HEK293 (cell line): ENCODE measurements at regions not wholly inside any gene's neighbourhood (a gene's known extent, or its start where the extent isn't known, plus 50 kb on each side); places are given as distances from the start of the nearest gene placed in this dataset.

Experiments used
- CTCF ChIP-seq: fragments of 450-650 bp; formaldehyde crosslinking; IDR thresholded peaks from 2 replicates; pipeline ENCODE4 v1.5.1; 2016; ENCODE audit warnings: missing biosample characterization, missing genetic modification characterization
- PRDM2 ChIP-seq: fragments of 450-650 bp; formaldehyde crosslinking; IDR thresholded peaks from 2 replicates; pipeline ENCODE4 v1.5.1; 2016; ENCODE audit warnings: missing biosample characterization, missing genetic modification characterization, borderline replicate concordance
- YY1 ChIP-seq: fragments of 450-650 bp; formaldehyde crosslinking; IDR thresholded peaks from 2 replicates; pipeline ENCODE4 v1.5.1; 2018; ENCODE audit warnings: missing biosample characterization, missing genetic modification characterization
- ZBTB10 ChIP-seq: fragments of 450-650 bp; formaldehyde crosslinking; IDR thresholded peaks from 2 replicates; pipeline ENCODE4 v1.5.1; 2016; ENCODE audit warnings: missing biosample characterization, missing genetic modification characterization
- ZBTB11 ChIP-seq: fragments of 450-650 bp; formaldehyde crosslinking; conservative IDR thresholded peaks from 2 replicates; pipeline ENCODE4 v1.5.1; 2016; ENCODE audit warnings: low read depth, missing biosample characterization, missing genetic modification characterization
- ZBTB8A ChIP-seq: fragments of 450-650 bp; formaldehyde crosslinking; IDR thresholded peaks from 2 replicates; pipeline ENCODE4 v1.5.1; 2016; ENCODE audit warnings: missing biosample characterization, missing genetic modification characterization
- ZNF133 ChIP-seq: fragments of 450-650 bp; formaldehyde crosslinking; IDR thresholded peaks from 2 replicates; pipeline ENCODE4 v1.5.1; 2016; ENCODE audit warnings: missing biosample characterization, missing genetic modification characterization
- ZNF302 ChIP-seq: fragments of 450-650 bp; formaldehyde crosslinking; IDR thresholded peaks from 2 replicates; pipeline ENCODE4 v1.5.1; 2016; ENCODE audit warnings: missing biosample characterization, missing genetic modification characterization, low read depth
- ZNF311 ChIP-seq: fragments of 450-650 bp; formaldehyde crosslinking; IDR thresholded peaks from 2 replicates; pipeline ENCODE4 v1.5.1; 2017; ENCODE audit warnings: missing biosample characterization, missing genetic modification characterization, borderline replicate concordance
- ZNF621 ChIP-seq: fragments of 450-650 bp; formaldehyde crosslinking; IDR thresholded peaks from 2 replicates; pipeline ENCODE4 v1.5.1; 2017; ENCODE audit warnings: missing biosample characterization, missing genetic modification characterization
- ZSCAN5A ChIP-seq: fragments of 450-650 bp; formaldehyde crosslinking; IDR thresholded peaks from 2 replicates; pipeline ENCODE4 v1.5.1; 2016; ENCODE audit warnings: missing biosample characterization, missing genetic modification characterization

GRCh38 chr6:47391675-47392074 is 82.0 kb upstream of the TNFRSF21 start:
- TF ChIP-seq ZBTB11 (tag by site-specific recombination) = no peak
- TF ChIP-seq CTCF = no peak
- no peak for TF ChIP-seq ZNF133 (tag by site-specific recombination)
- TF ChIP-seq ZBTB8A (tag by site-specific recombination) = no peak
- no peak for TF ChIP-seq YY1
- TF ChIP-seq PRDM2 (tag by site-specific recombination) = no peak
- no peak for TF ChIP-seq ZNF311
- TF ChIP-seq ZSCAN5A = no peak
- TF ChIP-seq ZNF302 = no peak
- TF ChIP-seq ZNF621 (tag by site-specific recombination) = no peak
- no peak for TF ChIP-seq ZBTB10 (tag by site-specific recombination)
